HG03045 (cell line): ENCODE measurements at regions not wholly inside any gene's neighbourhood (a gene's known extent, or its start where the extent isn't known, plus 50 kb on each side); places are given as distances from the start of the nearest gene placed in this dataset.
A peak's percentile ranks its signal among the peaks of the same experiment; 100 is the strongest.

Experiments used
- ATAC-seq: cut with Tn5 transposase; IDR thresholded peaks from one replicate; pipeline ENCODE4 v1.9.1; 2021; ENCODE audit warnings: mild to moderate bottlenecking, moderate library complexity; ENCODE audit not compliant: unreplicated experiment

GRCh38 chr14:96725232-96725631, 72.0 kb upstream of the VRK1 start:
- no peak for ATAC-seq

- no peak for ATAC-seq
These were observed 70.1 kb upstream of the VRK1 start for GRCh38 chr14:96727073-96727472.

DNA sequence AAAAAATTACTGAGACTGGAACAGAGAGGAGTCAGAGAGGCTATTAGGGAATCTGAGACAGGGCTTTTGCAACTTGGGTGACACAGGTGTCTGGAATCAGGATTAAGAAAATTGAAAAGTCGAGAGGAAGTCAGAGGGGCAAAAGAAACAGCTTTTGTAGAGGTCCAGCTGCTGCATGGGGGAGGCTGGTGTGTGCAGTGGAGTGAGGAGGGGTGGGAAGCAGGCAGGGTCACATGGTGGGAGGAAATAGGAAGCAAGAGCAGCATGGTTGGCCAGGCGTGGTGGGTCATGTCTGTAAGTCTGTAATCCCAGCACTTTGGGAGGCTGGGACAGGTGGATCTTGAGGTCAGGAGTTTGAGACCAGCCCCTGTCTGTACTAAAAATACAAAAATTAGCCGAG, 69.7 kb upstream of the VRK1 start:
- no peak for ATAC-seq

DNA sequence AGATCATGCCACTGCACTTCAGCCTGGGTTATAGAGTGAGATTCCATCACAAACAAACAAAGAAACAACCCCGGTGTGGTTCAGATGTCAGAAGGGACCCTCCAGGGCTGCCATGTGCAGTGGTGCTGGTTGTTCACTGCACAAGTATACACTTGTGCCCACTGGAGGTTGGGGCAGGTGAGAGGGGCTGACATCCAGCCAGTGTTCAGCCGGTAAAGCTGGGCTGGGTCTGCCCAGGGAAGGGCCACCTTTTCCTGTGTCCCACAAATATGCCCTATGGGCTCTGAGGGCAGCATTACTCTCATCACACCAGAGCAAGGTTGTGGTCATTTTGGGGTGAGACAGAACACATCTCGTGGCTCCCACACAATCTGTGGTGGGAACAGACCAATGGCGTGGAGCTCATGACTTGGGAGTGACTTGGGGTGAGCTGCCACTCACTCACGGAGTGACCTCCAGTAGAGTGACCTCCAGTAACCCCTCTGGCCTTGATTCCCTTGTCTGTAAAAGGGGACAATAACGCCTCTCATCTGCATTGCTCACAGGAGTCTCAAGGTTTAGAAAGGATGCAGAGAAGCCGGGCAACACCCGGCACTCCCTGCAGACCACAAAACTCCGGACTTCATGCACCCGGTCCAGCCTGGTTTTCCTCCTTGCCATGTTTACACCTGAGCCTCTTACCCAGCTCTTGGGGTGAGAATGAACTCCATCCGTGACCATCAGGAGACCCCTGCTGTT, 69.0 kb upstream of the VRK1 start:
- no peak for ATAC-seq

- ATAC-seq = no peak
These were observed 67.3 kb upstream of the VRK1 start for GRCh38 chr14:96729889-96730288.

DNA sequence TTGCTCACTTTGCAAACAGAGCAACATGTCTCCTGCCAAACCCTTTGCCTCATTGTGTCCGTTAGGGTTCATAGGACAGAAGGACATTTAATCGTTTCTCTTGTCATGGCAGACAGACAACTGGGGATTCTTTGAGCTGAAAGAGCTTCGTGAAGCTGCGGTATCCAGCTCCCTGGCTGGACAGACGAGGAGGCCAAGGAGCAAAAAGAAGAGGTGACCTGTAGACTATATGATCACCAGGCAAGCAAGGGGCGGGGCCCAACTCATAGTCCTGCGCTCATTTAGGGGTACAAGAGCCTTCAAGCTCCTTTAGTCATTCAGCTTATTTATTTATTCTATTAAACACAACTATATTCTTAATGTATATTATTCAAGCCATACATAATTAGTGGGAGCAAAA, 66.8 kb upstream of the VRK1 start:
- ATAC-seq = no peak

DNA sequence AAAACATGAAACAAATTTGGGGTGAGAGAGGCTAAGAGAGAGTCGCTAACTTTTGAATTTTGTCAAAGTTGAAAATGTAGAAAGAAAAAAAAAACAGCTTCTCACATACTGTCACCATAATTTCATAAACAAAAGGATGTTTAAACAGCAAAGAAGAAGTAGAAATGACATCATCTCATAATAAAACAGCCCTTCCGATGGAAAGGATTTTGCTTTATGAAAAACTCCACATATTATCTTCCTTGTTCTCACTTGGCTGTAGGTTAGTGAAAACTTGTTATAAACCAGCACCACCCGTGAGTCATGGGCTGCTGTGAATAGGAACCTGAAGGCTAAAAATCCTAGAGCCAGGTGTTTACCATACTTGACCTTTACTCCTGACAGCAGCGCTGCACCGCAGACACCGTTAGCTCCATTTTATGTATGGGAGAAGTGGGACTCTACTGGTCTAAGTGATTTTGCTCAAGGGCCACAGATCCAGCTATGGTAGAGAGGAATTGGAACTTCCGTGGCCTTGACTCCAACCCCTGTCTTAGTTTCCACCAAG, 63.0 kb upstream of the VRK1 start:
- ATAC-seq = no peak

DNA sequence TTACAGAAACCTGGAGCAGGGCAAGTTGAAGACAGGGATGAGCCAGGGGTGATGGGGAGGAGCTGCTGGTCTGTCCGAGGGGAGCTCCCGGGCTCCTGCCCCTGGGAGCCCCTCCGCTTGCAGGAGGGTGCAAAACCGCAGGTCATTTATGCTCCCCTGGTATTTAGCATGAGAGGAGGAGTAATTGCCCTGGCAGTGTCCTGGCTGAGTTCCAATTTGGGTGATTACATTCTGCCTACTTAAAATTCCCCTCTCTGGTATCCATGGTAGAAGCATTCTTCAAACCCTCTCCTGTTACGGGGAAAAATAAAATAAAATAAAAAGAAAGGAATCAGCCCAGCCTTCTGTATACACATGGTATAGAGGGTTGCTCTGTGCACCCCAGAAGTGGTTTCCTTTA, 61.7 kb upstream of the VRK1 start:
- ATAC-seq = no peak

- ATAC-seq = no peak
These were observed 60.7 kb upstream of the VRK1 start for GRCh38 chr14:96736439-96736838.

GRCh38 chr14:96737881-96738280, 59.3 kb upstream of the VRK1 start:
- no peak for ATAC-seq

DNA sequence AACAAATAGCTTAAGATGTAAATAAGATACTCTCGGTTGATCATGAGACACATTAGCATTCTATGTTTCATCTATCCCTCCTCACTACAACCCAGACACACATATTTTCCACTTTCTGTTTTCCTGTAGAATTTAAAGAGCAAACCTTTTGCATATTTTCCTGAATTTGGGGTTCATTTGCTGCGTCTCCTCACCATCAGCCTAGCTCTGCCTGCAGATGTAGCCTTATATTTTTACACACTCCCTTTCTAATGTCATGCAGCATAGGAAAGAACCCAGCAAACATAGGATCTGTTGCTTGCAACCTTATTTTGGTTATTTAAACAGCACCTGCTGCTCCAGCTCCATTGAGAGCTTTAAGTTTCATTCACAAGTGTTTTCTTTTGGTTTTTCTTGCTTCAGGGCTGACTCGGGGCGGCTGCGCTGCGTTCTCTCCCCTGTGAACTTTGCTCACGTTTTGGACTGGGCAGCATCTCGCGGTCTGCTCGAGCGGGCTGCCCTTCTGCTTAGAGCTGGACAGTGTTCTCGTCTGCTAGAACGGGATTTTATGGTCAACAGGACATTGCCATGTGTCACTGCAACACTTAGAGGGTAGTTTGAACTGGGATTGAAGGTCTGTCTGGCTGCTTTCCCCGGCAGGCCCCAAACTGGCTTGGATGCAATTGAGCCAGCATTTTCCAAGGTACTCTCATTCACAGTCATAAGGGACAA, 57.8 kb upstream of the VRK1 start:
- ATAC-seq = no peak

DNA sequence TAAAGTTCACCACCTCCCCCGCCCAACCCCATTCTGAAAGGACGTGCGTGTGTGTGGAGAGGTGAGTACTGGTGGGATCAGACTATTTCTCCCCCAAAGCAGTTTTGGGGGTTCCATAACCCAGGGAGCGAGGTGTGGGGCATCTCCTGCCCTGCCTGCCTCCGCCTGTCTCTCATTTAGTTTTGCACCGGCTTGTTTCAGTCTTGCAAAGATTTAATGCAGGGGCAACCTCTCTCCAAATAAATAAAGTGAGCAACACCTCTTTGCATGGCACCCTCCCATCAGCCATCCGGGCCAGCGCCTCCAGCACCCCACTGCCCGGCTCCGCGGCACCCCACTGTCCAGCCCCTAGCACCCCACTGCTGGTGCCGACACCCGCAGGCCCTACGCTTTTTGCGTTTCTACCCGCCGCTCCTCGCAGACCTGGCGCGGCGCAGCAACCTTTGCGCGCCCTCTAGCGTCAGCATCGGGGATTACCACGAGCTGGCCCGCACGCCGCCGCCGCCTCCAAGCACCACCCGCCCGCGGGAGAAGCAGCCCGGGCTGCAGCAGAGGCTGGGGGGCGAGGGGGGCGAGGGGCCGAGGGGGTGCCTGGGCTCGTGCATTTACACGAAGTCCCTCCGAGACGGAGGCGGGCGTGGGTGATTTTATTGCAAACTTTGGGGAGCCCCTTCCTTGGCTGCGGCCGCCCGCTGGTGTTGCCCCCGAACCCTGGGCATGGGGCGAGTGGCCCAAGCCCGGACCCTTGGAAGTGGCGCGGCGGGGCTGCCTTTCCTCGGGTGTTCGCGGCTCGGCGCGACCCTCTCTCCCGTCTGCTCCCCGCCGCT, 55.8 kb upstream of the VRK1 start:
- ATAC-seq = peak; percentile 71

- ATAC-seq = no peak
These were observed 52.9 kb upstream of the VRK1 start for GRCh38 chr14:96744262-96744661.

DNA sequence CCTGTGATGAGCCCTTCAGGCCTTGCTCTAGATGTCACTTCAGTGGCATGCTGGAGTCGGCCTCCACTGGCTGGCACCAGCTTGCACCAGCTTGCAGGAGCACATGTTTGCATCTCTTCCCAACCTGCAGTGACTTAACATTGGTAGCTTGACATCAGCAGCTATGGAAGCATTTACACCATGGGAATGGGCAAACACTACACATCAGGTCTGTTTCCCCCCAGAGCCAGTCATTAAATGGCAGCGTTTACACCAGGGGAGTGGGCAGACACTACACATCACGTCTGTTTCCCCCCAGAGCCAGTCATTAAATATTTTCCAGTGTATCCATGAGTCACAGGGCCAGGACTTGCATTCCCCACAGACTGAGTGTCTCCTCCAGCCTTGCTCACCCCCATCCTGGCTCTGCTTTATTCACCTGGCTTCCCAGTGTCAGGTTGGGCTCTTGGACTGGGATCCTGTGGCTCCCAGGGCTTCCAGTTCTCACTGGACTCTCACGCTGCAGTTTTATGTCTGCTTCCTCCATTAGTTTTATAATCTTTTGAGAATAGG, 51.6 kb upstream of the VRK1 start:
- no peak for ATAC-seq

DNA sequence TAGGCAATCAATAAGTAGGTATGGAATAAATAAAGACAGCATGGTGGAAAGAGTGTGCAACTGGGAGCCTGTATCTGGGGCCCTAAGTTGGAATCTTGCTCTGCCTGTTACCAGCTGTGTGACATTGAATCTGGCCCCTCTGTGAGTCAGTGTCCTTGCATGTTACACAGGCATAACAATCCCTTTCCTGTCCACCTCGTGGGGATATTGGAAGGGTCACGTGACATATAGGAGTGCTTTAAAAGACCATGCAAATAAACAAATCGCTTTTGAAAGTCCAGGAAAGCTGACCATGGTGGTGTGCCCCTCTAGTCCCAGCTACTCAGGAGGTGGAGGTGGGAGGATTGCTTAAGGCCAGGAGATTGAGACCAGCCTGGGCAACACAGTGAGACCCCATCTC, 51.1 kb upstream of the VRK1 start:
- ATAC-seq = no peak

- ATAC-seq = no peak
These were observed 50.2 kb upstream of the VRK1 start for GRCh38 chr14:96747006-96747405.
